SK-N-SH treated with all-trans-retinoic acid at 6 μM for 48 hours (cell line): ENCODE measurements at regions not wholly inside any gene's neighbourhood (a gene's known extent, or its start where the extent isn't known, plus 50 kb on each side); places are given as distances from the start of the nearest gene placed in this dataset.
A peak's percentile ranks its signal among the peaks of the same experiment; 100 is the strongest.

Experiments used
- ATAC-seq: fragments of 200-7000 bp; cut with Tn5 transposase; 3 replicates; pipeline ENCODE4 v1.9.1; 2020; ENCODE audit warnings: mild to moderate bottlenecking, moderate library complexity
- ARNTL ChIP-seq: fragments of 450-650 bp; formaldehyde crosslinking; IDR thresholded peaks from 2 replicates; pipeline ENCODE4 v1.5.0; 2020; ENCODE audit warnings: low read depth, mild to moderate bottlenecking, moderate library complexity, borderline replicate concordance
- BACH2 ChIP-seq: fragments of 250-450 bp; sonication (Bioruptor Pico); IDR thresholded peaks from 2 replicates; pipeline ENCODE4 v1.9.0; 2021; ENCODE audit warnings: mild to moderate bottlenecking, borderline replicate concordance
- CREB5 ChIP-seq: fragments of 250-450 bp; sonication (Bioruptor Pico); IDR thresholded peaks from 2 replicates; pipeline ENCODE4 v1.5.1; 2020; ENCODE audit warnings: low read depth, mild to moderate bottlenecking, moderate library complexity
- CSDC2 ChIP-seq: fragments of 250-450 bp; sonication (Bioruptor Pico); IDR thresholded peaks from 2 replicates; pipeline ENCODE4 v1.5.0; 2020; ENCODE audit warnings: mild to moderate bottlenecking, moderate library complexity
- CSRNP3 ChIP-seq: fragments of 250-450 bp; sonication (Bioruptor Pico); IDR thresholded peaks from 2 replicates; pipeline ENCODE4 v1.5.1; 2021; ENCODE audit warnings: mild to moderate bottlenecking, moderate library complexity
- ESRRG ChIP-seq: fragments of 250-450 bp; sonication (Bioruptor Pico); IDR thresholded peaks from 2 replicates; pipeline ENCODE4 v1.6.1; 2021; ENCODE audit warnings: mild to moderate bottlenecking
- GLIS3 ChIP-seq: fragments of 250-450 bp; sonication (Bioruptor Pico); IDR thresholded peaks from 2 replicates; pipeline ENCODE4 v1.5.0; 2020; ENCODE audit warnings: mild to moderate bottlenecking, moderate library complexity
- ISL1 ChIP-seq: fragments of 250-450 bp; sonication (Bioruptor Pico); IDR thresholded peaks from 2 replicates; pipeline ENCODE4 v2.1.2; 2022; ENCODE audit warnings: mild to moderate bottlenecking, moderate library complexity
- OSR1 ChIP-seq: fragments of 250-450 bp; sonication (Bioruptor Pico); IDR thresholded peaks from 2 replicates; pipeline ENCODE4 v1.8.0; 2022; ENCODE audit warnings: moderate library complexity, mild to moderate bottlenecking, inconsistent platforms
- PATZ1 ChIP-seq: fragments of 250-450 bp; sonication (Bioruptor Pico); IDR thresholded peaks from 2 replicates; pipeline ENCODE4 v1.8.0; 2020; ENCODE audit warnings: mild to moderate bottlenecking, moderate library complexity, borderline replicate concordance
- PPARA ChIP-seq: fragments of 250-450 bp; sonication (Bioruptor Pico); IDR thresholded peaks from 2 replicates; pipeline ENCODE4 v1.5.0; 2020; ENCODE audit warnings: mild to moderate bottlenecking, borderline replicate concordance
- RARB ChIP-seq: fragments of 250-450 bp; sonication (Bioruptor Pico); IDR thresholded peaks from 2 replicates; pipeline ENCODE4 v1.8.0; 2021; ENCODE audit warnings: mild to moderate bottlenecking, moderate library complexity
- SNAI2 ChIP-seq: fragments of 250-450 bp; sonication (Bioruptor Pico); IDR thresholded peaks from 2 replicates; pipeline ENCODE4 v1.5.0; 2020; ENCODE audit warnings: mild to moderate bottlenecking, moderate library complexity
- TCF4 ChIP-seq: fragments of 250-450 bp; sonication (Bioruptor Pico); IDR thresholded peaks from 2 replicates; pipeline ENCODE4 v1.8.0; 2021; ENCODE audit warnings: mild to moderate bottlenecking, moderate library complexity, borderline replicate concordance
- TOX ChIP-seq: fragments of 250-450 bp; sonication (Bioruptor Pico); IDR thresholded peaks from 2 replicates; pipeline ENCODE4 v1.8.0; 2021; ENCODE audit warnings: mild to moderate bottlenecking, moderate library complexity, borderline replicate concordance
- TSHZ2 ChIP-seq: fragments of 250-450 bp; sonication (Bioruptor Pico); IDR thresholded peaks from 2 replicates; pipeline ENCODE4 v1.5.0; 2020; ENCODE audit warnings: mild to moderate bottlenecking, moderate library complexity
- ZC3H10 ChIP-seq: fragments of 250-450 bp; sonication (Bioruptor Pico); IDR thresholded peaks from 2 replicates; pipeline ENCODE4 v1.5.1; 2021; ENCODE audit warnings: mild to moderate bottlenecking, moderate library complexity
- ZFP3 ChIP-seq: fragments of 250-450 bp; sonication (Bioruptor Pico); IDR thresholded peaks from 2 replicates; pipeline ENCODE4 v1.5.0; 2020; ENCODE audit warnings: mild to moderate bottlenecking, moderate library complexity
- ZFP30 ChIP-seq: fragments of 450-650 bp; formaldehyde crosslinking; IDR thresholded peaks from 2 replicates; pipeline ENCODE4 v1.5.0; 2022; ENCODE audit warnings: mild to moderate bottlenecking, moderate library complexity
- ZNF565 ChIP-seq: fragments of 450-650 bp; formaldehyde crosslinking; conservative IDR thresholded peaks from 2 replicates; pipeline ENCODE4 v1.5.0; 2020; ENCODE audit warnings: low read depth, mild to moderate bottlenecking, moderate library complexity
- ZNF70 ChIP-seq: fragments of 450-650 bp; formaldehyde crosslinking; IDR thresholded peaks from 2 replicates; pipeline ENCODE4 v1.5.0; 2020; ENCODE audit warnings: mild to moderate bottlenecking, moderate library complexity
- ZNF8 ChIP-seq: fragments of 450-650 bp; formaldehyde crosslinking; IDR thresholded peaks from 2 replicates; pipeline ENCODE4 v1.5.0; 2020; ENCODE audit warnings: mild to moderate bottlenecking, moderate library complexity

GRCh38 chr21:28674763-28675162 is 317.9 kb downstream of the LTN1 start:
- ATAC-seq = no peak
- TF ChIP-seq ESRRG (no peak), PATZ1 (no peak), ZFP30 (CRISPR knock-in tag) (no peak), CSDC2 (CRISPR knock-in tag) (no peak), TCF4 (no peak), ZNF565 (no peak), RARB (CRISPR knock-in tag) (no peak), BACH2 (CRISPR knock-in tag) (no peak), OSR1 (CRISPR knock-in tag) (no peak), PPARA (CRISPR knock-in tag) (no peak), ZNF8 (CRISPR knock-in tag) (no peak), ZNF70 (CRISPR knock-in tag) (no peak), ISL1 (CRISPR knock-in tag) (no peak), CREB5 (no peak), SNAI2 (CRISPR knock-in tag) (no peak), ZC3H10 (CRISPR knock-in tag) (no peak), TOX (no peak), TSHZ2 (CRISPR knock-in tag) (no peak), ZFP3 (CRISPR knock-in tag) (no peak), CSRNP3 (CRISPR knock-in tag) (no peak)
- TF ChIP-seq, all 23 proteins: peak for 0

- TF ChIP-seq CSRNP3 (CRISPR knock-in tag) = no peak
- TF ChIP-seq CSDC2 (CRISPR knock-in tag) = no peak
- TF ChIP-seq GLIS3 (CRISPR knock-in tag) = no peak
- TF ChIP-seq ESRRG = no peak
- TF ChIP-seq ZNF70 (CRISPR knock-in tag) = no peak
- no peak for TF ChIP-seq ZNF8 (CRISPR knock-in tag)
- TF ChIP-seq ZNF565 = no peak
- no peak for TF ChIP-seq ARNTL (CRISPR knock-in tag)
- TF ChIP-seq, all 23 proteins: peak for 0
- ATAC-seq = no peak
Observed at GRCh38 chr21:28671549-28672195, 321.0 kb downstream of the LTN1 start.

- peak; percentile 60 for ATAC-seq
Observed at GRCh38 chr21:28669971-28670653, 322.6 kb downstream of the LTN1 start.

More at GRCh38 chr21:28669971-28670653, 322.6 kb downstream of the LTN1 start:
- TF ChIP-seq ISL1 (CRISPR knock-in tag) = no peak
- no peak for TF ChIP-seq TCF4
- no peak for TF ChIP-seq ZNF8 (CRISPR knock-in tag)
- no peak for TF ChIP-seq PATZ1
- TF ChIP-seq BACH2 (CRISPR knock-in tag) = no peak
- TF ChIP-seq GLIS3 (CRISPR knock-in tag) = no peak
- TF ChIP-seq ZFP3 (CRISPR knock-in tag) = no peak
- no peak for TF ChIP-seq ZC3H10 (CRISPR knock-in tag)
